Lung (tissue), 11 donors: ENCODE measurements at regions not wholly inside any gene's neighbourhood (a gene's known extent, or its start where the extent isn't known, plus 50 kb on each side); places are given as distances from the start of the nearest gene placed in this dataset.

Source experiments
- ATAC-seq: fragments of 200-7000 bp; cut with Tn5 transposase; one replicate; pipeline ENCODE4 v1.9.1; 2020; ENCODE audit warnings: moderate number of reproducible peaks; ENCODE audit not compliant: insufficient read depth, low FRiP score
- DNase-seq, 3 donors: peaks; one replicate each; pipeline ENCODE4 v3.0.0-alpha.2; 2013 to 2017
- H3K27ac ChIP-seq, 2 donors: one replicate each; pipeline ENCODE4 v1.5.1; 2013; ENCODE audit warnings: mild to moderate bottlenecking in 2 of 2, moderate library complexity in 2 of 2, control low read depth in 1 of 2, inconsistent platforms in 1 of 2, low read depth in 1 of 2, low read length in 1 of 2
- H3K27me3 ChIP-seq, 3 donors: one replicate each; pipeline ENCODE4 v1.5.1; 2013; ENCODE audit warnings: low read length in 2 of 3; ENCODE audit not compliant: control insufficient read depth in 3 of 3, insufficient read depth in 3 of 3
- H3K36me3 ChIP-seq, 4 donors: one replicate each; pipeline ENCODE4 v1.5.1; 2013; ENCODE audit warnings: low read length in 4 of 4, mild to moderate bottlenecking in 1 of 4, moderate library complexity in 1 of 4; ENCODE audit not compliant: control insufficient read depth in 4 of 4, insufficient read depth in 4 of 4
- H3K4me1 ChIP-seq, 5 donors: one replicate each; pipeline ENCODE4 v1.5.1; 2013; ENCODE audit warnings: low read length in 5 of 5, mild to moderate bottlenecking in 2 of 5, moderate library complexity in 1 of 5; ENCODE audit not compliant: control insufficient read depth in 5 of 5, insufficient read depth in 5 of 5
- H3K4me3 ChIP-seq: one replicate; pipeline ENCODE4 v1.5.1; 2013; ENCODE audit warnings: mild to moderate bottlenecking, control low read depth, moderate library complexity
- H3K9ac ChIP-seq, 2 donors: one replicate each; pipeline ENCODE4 v1.5.1; 2013; ENCODE audit warnings: low read length in 2 of 2, control low read depth in 1 of 2; ENCODE audit not compliant: insufficient read depth in 1 of 2
- H3K9me3 ChIP-seq, 4 donors: one replicate each; pipeline ENCODE4 v1.5.1; 2013; ENCODE audit warnings: low read length in 3 of 4, mild to moderate bottlenecking in 1 of 4, moderate library complexity in 1 of 4; ENCODE audit not compliant: control insufficient read depth in 4 of 4, insufficient read depth in 3 of 4
- WGBS, 2 donors: extraction: QIAGEN DNeasy Blood & Tissue Kit; methylation state at CpG; one replicate each; pipeline ENCODE4 v1.1.7; 2013; 5-methylcytosine and 5-hydroxymethylcytosine counted together
- TF ChIP-seq, protein P1 (sequence below): IDR thresholded peaks from 2 replicates; pipeline ENCODE4 v1.5.1; 2012; ENCODE audit warnings: mild to moderate bottlenecking; ENCODE audit errors: control extremely low read depth, extremely low read depth
- donor health status: control.
- donor health status: control.
- donor health status: Bipolar disorder and iron deficiency.
- donor health status: healthy.
- donor health status: DM: yes; HTN: yes; CAD: no.

DNA sequence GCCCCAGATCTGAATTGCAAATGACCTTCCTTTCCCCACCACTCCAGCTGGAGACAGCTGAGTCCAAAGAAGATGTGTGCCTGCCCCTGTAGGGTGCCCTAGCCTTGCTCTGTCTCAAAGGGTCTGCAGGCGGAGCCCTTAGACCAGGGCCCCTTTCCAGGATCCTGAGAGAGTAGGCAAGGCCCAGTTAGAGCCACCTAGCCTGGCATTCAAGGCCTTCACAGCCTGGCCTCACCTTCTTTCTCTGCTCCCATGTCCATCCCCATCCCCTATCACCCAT lies 66.6 kb upstream of the LHX1 start:
- TF ChIP-seq, protein P1, sequence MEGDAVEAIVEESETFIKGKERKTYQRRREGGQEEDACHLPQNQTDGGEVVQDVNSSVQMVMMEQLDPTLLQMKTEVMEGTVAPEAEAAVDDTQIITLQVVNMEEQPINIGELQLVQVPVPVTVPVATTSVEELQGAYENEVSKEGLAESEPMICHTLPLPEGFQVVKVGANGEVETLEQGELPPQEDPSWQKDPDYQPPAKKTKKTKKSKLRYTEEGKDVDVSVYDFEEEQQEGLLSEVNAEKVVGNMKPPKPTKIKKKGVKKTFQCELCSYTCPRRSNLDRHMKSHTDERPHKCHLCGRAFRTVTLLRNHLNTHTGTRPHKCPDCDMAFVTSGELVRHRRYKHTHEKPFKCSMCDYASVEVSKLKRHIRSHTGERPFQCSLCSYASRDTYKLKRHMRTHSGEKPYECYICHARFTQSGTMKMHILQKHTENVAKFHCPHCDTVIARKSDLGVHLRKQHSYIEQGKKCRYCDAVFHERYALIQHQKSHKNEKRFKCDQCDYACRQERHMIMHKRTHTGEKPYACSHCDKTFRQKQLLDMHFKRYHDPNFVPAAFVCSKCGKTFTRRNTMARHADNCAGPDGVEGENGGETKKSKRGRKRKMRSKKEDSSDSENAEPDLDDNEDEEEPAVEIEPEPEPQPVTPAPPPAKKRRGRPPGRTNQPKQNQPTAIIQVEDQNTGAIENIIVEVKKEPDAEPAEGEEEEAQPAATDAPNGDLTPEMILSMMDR: no peak
- no peak for ATAC-seq
- WGBS, 2 donors: 71 to 82% methylated on average over 1 of the region's 1 CpG
- Histone ChIP-seq H3K36me3 (no peaks in the 10 kb centered on the region), H3K9ac (no peak overlapping the region), H3K4me3 (no peak overlapping the region), H3K27ac (no peak overlapping the region), H3K27me3 (no peaks in the 10 kb centered on the region), H3K4me1 (peaks cover 0 to 4% (median 0%) of the 10 kb centered on the region in 5 donors), H3K9me3 (peaks cover 0 to 7% (median 2%) of the 10 kb centered on the region in 4 donors)
- DNase-seq: peak; percentile 16 to 54 (median 46)

DNA sequence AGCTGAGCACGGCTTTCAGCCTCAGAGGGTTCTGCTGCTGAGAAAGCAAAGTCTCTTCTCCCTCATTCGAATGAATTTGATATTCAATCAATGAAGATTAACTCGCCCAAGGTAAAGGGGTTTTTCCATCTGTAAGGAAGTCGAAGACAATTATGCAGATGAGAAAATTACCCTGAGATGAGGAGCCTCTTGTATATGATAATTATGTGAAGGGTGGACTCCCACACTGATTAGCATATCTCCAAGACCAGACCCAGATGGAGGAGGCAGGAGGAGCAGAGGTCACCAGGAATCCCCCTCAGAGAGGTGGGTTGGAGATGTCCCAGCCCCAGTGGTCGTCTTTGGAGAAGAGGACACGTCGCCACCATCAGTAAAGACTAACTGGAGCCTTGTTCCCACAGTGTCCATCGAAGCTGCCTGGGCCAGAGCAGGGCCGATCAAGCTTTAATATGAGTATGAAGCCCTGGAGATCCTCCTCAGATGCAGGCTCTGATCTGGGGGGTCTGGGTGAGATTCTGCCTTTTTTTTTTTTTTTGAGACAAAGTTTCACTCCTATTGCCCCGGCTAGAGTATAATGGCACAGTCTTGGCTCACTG lies 61.5 kb upstream of the LHX1 start:
- peaks cover 0 to 8% (median 3%) of the 10 kb centered on the region in 3 donors for H3K27me3 ChIP-seq
- H3K9ac ChIP-seq: no peak overlapping the region
- H3K36me3 ChIP-seq: no peaks in the 10 kb centered on the region
- no peaks in the 10 kb centered on the region for H3K4me1 ChIP-seq
- TF ChIP-seq, protein P1: no peak
- no peak overlapping the region for H3K4me3 ChIP-seq
- peaks cover 0 to 12% (median 2%) of the 10 kb centered on the region in 4 donors for H3K9me3 ChIP-seq
- ATAC-seq (no peak), DNase-seq (no peak)
- H3K27ac ChIP-seq: no peak overlapping the region
- WGBS, 2 donors: 81 to 82% methylated on average over 10 of the region's 10 CpGs

DNA sequence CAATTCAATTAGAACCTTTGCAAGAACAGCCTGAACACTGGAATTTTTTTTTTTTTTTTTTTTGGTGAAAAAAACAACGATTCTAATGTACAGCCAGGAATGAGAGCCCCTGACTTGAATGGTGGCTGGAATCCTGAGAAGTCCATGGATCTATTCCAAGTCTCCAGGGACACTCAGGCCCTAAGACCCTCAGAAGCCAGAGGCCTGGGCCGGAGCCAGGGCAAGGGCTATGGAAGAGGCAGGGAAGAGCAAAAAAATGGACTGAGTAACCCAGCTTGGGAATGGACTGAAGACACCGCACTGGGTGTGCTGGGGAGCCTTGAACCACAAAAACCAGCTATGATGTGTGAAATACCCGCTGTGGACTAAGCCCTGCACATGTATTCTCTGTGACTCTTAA lies 60.3 kb upstream of the LHX1 start:
- H3K27me3 ChIP-seq: peaks cover under 1 to 8% (median 3%) of the 10 kb centered on the region in 3 donors

More for the DNA sequence above, 60.3 kb upstream of the LHX1 start:
- Histone ChIP-seq H3K9me3 (peaks cover 0 to 15% (median 7%) of the 10 kb centered on the region in 4 donors), H3K27ac (no peak overlapping the region), H3K36me3 (no peaks in the 10 kb centered on the region), H3K4me3 (no peak overlapping the region), H3K9ac (no peak overlapping the region), H3K4me1 (no peaks in the 10 kb centered on the region)
- 77 to 79% methylated on average over 4 of the region's 4 CpGs for WGBS, 2 donors
- DNase-seq (peak; percentile 43 to 68 (median 63)), ATAC-seq (no peak)
- TF ChIP-seq, protein P1: no peak
